Suprapubic skin (tissue), 4 donors: ENCODE measurements at regions not wholly inside any gene's neighbourhood (a gene's known extent, or its start where the extent isn't known, plus 50 kb on each side); places are given as distances from the start of the nearest gene placed in this dataset.

Experiments
- DNase-seq, 2 donors: peaks; one replicate each; pipeline ENCODE4 v3.0.0-alpha.2; 2019; ENCODE audit warnings: low spot score in 2 of 2
- H3K27ac ChIP-seq: fragments of 200-600 bp; sonication (generic); one replicate; pipeline ENCODE4 v1.5.1; 2019
- H3K27me3 ChIP-seq: fragments of 200-600 bp; sonication (generic); one replicate; pipeline ENCODE4 v1.5.1; 2019
- H3K36me3 ChIP-seq: fragments of 200-600 bp; sonication (generic); one replicate; pipeline ENCODE4 v1.5.1; 2019
- H3K4me1 ChIP-seq: fragments of 200-600 bp; sonication (generic); one replicate; pipeline ENCODE4 v1.5.1; 2019
- H3K4me3 ChIP-seq: fragments of 200-600 bp; sonication (generic); one replicate; pipeline ENCODE4 v1.5.1; 2019; ENCODE audit warnings: mild to moderate bottlenecking
- H3K9me3 ChIP-seq: fragments of 200-600 bp; sonication (generic); one replicate; pipeline ENCODE4 v1.5.1; 2019
- EP300 ChIP-seq: sonication (generic); formaldehyde crosslinking; IDR thresholded peaks from one replicate; pipeline ENCODE4 v1.6.1; 2017; ENCODE audit warnings: antibody characterized with exemption
- POLR2A ChIP-seq, 2 donors: fragments of 450-650 bp; IDR thresholded peaks; one replicate each; pipeline ENCODE4 v1.6.1; 2017; ENCODE audit warnings: antibody characterized with exemption in 2 of 2, mild to moderate bottlenecking in 2 of 2, moderate library complexity in 2 of 2
- POLR2AphosphoS5 ChIP-seq, 3 donors: sonication (generic); formaldehyde crosslinking; IDR thresholded peaks; one replicate each; pipeline ENCODE4 v1.6.1; 2017; ENCODE audit warnings: antibody characterized with exemption in 3 of 3
- WGBS: methylation state at CpG from one replicate; pipeline ENCODE4 v1.1.5; 2018; 5-methylcytosine and 5-hydroxymethylcytosine counted together
- TF ChIP-seq, protein P1 (sequence below), 2 donors: fragments of 200-600 bp in 1 of 2; fragments of 450-650 bp in 1 of 2; sonication (generic) in 1 of 2; IDR thresholded peaks; one replicate each; pipeline ENCODE4 v1.5.1; 2016 to 2019; ENCODE audit warnings: antibody characterized with exemption in 2 of 2, mild to moderate bottlenecking in 1 of 2, moderate library complexity in 1 of 2

DNA sequence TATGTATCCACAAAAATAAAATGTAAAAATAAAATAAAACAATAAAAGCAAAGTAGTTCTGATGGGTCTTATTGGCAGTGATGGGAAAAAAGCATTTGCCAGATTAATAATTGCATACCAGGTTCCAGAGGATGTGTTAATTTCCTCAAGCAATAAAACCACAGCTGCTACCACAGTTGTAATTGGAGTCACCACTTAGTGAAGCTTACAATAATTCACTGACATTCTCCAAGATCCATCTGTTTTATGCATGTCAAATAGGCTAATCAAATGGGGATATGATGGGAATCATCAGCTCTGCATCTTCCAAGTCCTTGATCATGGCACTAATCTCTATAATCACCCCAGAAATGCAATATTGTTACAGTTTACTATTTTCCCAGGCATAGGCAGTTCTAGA is 123.5 kb upstream of the EMCN start:
- no peaks in the 10 kb centered on the region for H3K9me3 ChIP-seq
- H3K4me3 ChIP-seq = no peak overlapping the region
- H3K27ac ChIP-seq = no peak overlapping the region
- no peaks in the 10 kb centered on the region for H3K27me3 ChIP-seq
- TF ChIP-seq POLR2AphosphoS5 (IDR thresholded peaks at IDR 0.05) (no peak), EP300 (no peak), POLR2A (IDR thresholded peaks at IDR 0.05) (no peak)
- TF ChIP-seq, protein P1, sequence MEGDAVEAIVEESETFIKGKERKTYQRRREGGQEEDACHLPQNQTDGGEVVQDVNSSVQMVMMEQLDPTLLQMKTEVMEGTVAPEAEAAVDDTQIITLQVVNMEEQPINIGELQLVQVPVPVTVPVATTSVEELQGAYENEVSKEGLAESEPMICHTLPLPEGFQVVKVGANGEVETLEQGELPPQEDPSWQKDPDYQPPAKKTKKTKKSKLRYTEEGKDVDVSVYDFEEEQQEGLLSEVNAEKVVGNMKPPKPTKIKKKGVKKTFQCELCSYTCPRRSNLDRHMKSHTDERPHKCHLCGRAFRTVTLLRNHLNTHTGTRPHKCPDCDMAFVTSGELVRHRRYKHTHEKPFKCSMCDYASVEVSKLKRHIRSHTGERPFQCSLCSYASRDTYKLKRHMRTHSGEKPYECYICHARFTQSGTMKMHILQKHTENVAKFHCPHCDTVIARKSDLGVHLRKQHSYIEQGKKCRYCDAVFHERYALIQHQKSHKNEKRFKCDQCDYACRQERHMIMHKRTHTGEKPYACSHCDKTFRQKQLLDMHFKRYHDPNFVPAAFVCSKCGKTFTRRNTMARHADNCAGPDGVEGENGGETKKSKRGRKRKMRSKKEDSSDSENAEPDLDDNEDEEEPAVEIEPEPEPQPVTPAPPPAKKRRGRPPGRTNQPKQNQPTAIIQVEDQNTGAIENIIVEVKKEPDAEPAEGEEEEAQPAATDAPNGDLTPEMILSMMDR (IDR thresholded peaks at IDR 0.05) = no peak
- no peaks in the 10 kb centered on the region for H3K36me3 ChIP-seq
- H3K4me1 ChIP-seq = no peaks in the 10 kb centered on the region
- DNase-seq = no peak

DNA sequence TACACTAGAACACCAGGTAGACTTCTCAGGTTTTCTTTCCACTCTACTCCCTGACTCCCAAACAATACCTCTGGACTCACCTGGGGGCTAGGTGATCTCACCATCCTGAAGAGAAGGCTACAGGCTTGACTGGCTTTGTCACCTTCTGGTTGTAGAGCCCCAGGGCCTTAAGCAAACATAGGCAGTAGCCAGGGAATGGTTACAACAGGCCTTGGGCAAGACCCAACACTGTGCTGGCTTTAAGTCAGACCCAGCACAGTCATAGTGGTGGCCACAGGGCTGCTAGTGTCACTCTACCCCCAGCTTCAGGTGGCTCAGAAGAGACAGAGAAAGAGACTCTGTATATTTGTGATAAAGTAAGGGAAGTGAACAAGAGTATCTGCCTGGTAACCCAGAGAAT is 118.1 kb upstream of the EMCN start:
- Histone ChIP-seq H3K27me3 (no peaks in the 10 kb centered on the region), H3K27ac (no peak overlapping the region), H3K4me3 (no peak overlapping the region), H3K36me3 (no peaks in the 10 kb centered on the region), H3K4me1 (no peaks in the 10 kb centered on the region), H3K9me3 (no peaks in the 10 kb centered on the region)
- DNase-seq = no peak
- TF ChIP-seq EP300 (no peak), POLR2A (IDR thresholded peaks at IDR 0.05) (no peak), POLR2AphosphoS5 (IDR thresholded peaks at IDR 0.05) (no peak)
- TF ChIP-seq, protein P1 (IDR thresholded peaks at IDR 0.05) = no peak

DNA sequence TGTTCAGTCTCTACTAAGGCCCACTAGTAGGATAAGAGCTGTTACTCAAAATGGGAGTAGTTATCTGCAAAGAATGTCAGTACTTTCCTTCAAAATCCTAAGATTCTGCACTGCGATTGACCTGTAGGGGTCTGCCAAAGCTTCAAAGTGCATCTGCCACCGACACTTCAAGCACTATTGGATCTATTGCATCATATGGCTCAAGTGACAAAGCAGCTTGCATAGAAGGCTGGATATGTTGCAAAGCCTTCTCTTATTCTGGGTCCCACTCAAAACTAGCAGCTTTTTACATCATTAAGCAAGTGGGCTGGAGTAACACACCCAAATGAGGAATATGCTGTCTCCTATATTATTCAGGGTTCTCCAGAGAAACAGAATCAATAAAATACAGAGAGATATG is 115.4 kb upstream of the EMCN start:
- WGBS = 88% methylated on average over 2 of the region's 2 CpGs
- no peak overlapping the region for H3K27ac ChIP-seq

DNA sequence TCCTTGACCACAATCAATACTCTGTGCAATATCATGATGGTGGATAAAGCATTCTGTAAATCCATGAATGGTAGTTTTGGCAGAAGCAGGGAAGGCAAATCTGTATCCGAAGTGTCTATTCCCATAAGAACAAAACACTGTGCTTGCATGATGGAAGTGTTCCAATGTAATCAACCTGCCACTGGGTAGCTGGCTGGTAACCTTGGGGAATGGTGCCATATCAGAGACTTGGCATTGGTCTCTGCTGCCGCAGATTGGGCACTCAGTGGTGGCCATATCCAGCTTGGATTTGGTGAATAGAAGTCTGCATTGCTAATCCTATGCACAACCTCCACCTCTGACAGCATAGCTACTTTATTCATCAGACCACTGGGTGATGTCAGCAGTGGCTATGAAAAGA is 114.3 kb upstream of the EMCN start:
- no peaks in the 10 kb centered on the region for H3K27me3 ChIP-seq
- H3K4me1 ChIP-seq = no peaks in the 10 kb centered on the region
- WGBS = 64% methylated on average over 1 of the region's 2 CpGs
- H3K36me3 ChIP-seq = no peaks in the 10 kb centered on the region
- no peak overlapping the region for H3K27ac ChIP-seq
- TF ChIP-seq POLR2AphosphoS5 (IDR thresholded peaks at IDR 0.05) (no peak), EP300 (no peak), POLR2A (IDR thresholded peaks at IDR 0.05) (no peak)
- TF ChIP-seq, protein P1 (IDR thresholded peaks at IDR 0.05) = no peak
- H3K4me3 ChIP-seq = no peak overlapping the region
- no peaks in the 10 kb centered on the region for H3K9me3 ChIP-seq
- no peak for DNase-seq

More for the DNA sequence above, 115.4 kb upstream of the EMCN start:
- DNase-seq = no peak
- Histone ChIP-seq H3K9me3 (no peaks in the 10 kb centered on the region), H3K4me1 (no peaks in the 10 kb centered on the region), H3K27me3 (no peaks in the 10 kb centered on the region), H3K36me3 (no peaks in the 10 kb centered on the region), H3K4me3 (no peak overlapping the region)
- TF ChIP-seq EP300 (no peak), POLR2A (IDR thresholded peaks at IDR 0.05) (no peak), POLR2AphosphoS5 (IDR thresholded peaks at IDR 0.05) (no peak)
- TF ChIP-seq, protein P1 (IDR thresholded peaks at IDR 0.05) = no peak

DNA sequence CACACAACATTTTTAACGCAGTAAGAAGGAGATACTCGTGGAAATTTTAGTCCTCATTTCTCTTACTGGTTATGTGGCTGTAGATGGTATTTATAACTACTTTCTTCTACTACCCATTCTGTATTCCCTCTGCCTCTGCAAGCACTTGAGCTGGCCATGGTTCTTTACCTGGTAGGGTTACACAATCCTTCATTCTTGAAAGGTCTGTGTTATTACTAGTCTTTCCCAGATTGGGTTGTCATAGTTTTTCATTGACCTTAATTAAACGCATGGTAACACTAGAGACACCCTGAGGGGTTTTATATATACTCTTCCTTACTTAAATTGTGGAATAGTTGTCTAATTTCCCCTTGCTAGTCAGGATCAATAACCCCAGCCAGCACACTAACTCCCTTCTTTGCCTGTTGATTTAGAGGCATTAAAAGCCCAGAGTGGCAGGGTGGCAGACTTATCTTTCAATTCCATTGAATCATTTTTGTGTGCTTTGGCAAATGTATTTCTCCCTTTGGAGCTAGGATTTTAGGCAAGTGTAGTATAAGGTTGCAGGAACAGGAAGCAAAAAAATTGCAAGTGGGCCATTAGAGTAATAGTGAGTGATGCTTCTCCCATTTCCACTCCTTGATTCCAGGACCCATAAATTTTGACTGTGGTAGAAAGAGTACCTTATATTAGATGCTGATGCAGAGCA is 113.6 kb upstream of the EMCN start:
- Histone ChIP-seq H3K36me3 (no peaks in the 10 kb centered on the region), H3K4me3 (no peak overlapping the region), H3K9me3 (no peaks in the 10 kb centered on the region), H3K27me3 (no peaks in the 10 kb centered on the region), H3K4me1 (no peaks in the 10 kb centered on the region), H3K27ac (no peak overlapping the region)
- TF ChIP-seq, protein P1 (IDR thresholded peaks at IDR 0.05) = no peak
- TF ChIP-seq EP300 (no peak), POLR2A (IDR thresholded peaks at IDR 0.05) (no peak), POLR2AphosphoS5 (IDR thresholded peaks at IDR 0.05) (no peak)
- 81% methylated on average over 3 of the region's 3 CpGs for WGBS
- no peak for DNase-seq
